GM12878 (cell line): ENCODE measurements at regions not wholly inside any gene's neighbourhood (a gene's known extent, or its start where the extent isn't known, plus 50 kb on each side); places are given as distances from the start of the nearest gene placed in this dataset.

ENCODE experiments used
- ATAC-seq: fragments of 200-7000 bp; cut with Tn5 transposase; 3 replicates; pipeline ENCODE4 v1.9.1; 2020; ENCODE audit warnings: mild to moderate bottlenecking, moderate library complexity
- BruUV-seq: library from RNA; stranded (reverse); fragments of 400-500 nt; replicated peaks from 2 replicates; lab custom pipeline; 2021; lab: Mats Ljungman, UMichigan
- CTCF ChIA-PET: fragments of 300-600 bp; sonication (Branson Sonifier 250); formaldehyde crosslinking; extraction: SDS; loops from one replicate; lab custom pipeline; 2021; ENCODE audit warnings: inconsistent platforms; lab: Yijun Ruan, JAX
- POLR2A ChIA-PET: fragments of 350-600 bp; formaldehyde crosslinking; extraction: SDS; loops from one replicate; lab custom pipeline; 2021; ENCODE audit warnings: inconsistent platforms; lab: Charles Lee
- RAD21 ChIA-PET: fragments of 300-600 bp; sonication (Branson Sonifier 250); formaldehyde crosslinking; loops from one replicate; lab custom pipeline; 2023; ENCODE audit warnings: antibody characterized with exemption; ENCODE audit not compliant: unreplicated experiment; lab: Charles Lee
- SMC1A ChIA-PET: fragments of 300-600 bp; sonication (Branson Sonifier 250); formaldehyde crosslinking; loops from one replicate; lab custom pipeline; 2023; ENCODE audit not compliant: unreplicated experiment, uncharacterized antibody; lab: Charles Lee
- DNase-seq: peaks from one replicate; pipeline ENCODE4 v3.0.0-alpha.2; 2011; ENCODE audit warnings: low read depth, low spot score
- FAIRE-seq: peaks from 3 replicates; lab custom pipeline; 2011; peaks lifted over from hg19 to GRCh38; lab: Jason Lieb, UNC
- H2AFZ ChIP-seq: 2 replicates; pipeline ENCODE4 v1.6.0; 2011; ENCODE audit warnings: low read depth, low read length, control low read depth; ENCODE audit not compliant: control insufficient read depth
- H3K27ac ChIP-seq: 2 replicates; pipeline ENCODE4 v1.5.1; 2011; ENCODE audit warnings: control low read depth; ENCODE audit not compliant: control insufficient read depth, insufficient read depth
- H3K27me3 ChIP-seq, 2 experiments: replicated peaks in 1 of 2; 2 replicates each; pipeline versions ENCODE4 v1.6.0 to v1.6.1; 2011; ENCODE audit warnings: low read length in 1 of 2; ENCODE audit not compliant: control insufficient read depth in 2 of 2, insufficient read depth in 2 of 2
- H3K36me3 ChIP-seq, 2 experiments: 2 replicates each; pipeline ENCODE4 v1.5.1; 2011; ENCODE audit warnings: low read length in 1 of 2; ENCODE audit not compliant: control insufficient read depth in 2 of 2, insufficient read depth in 2 of 2
- H3K4me1 ChIP-seq: 2 replicates; pipeline ENCODE4 v1.6.1; 2011; ENCODE audit warnings: mild to moderate bottlenecking, low read length, moderate library complexity, mixed read lengths; ENCODE audit not compliant: control insufficient read depth, insufficient read depth
- H3K4me2 ChIP-seq: 2 replicates; pipeline ENCODE4 v1.6.0; 2011; ENCODE audit warnings: control low read depth; ENCODE audit not compliant: control insufficient read depth, insufficient read depth
- H3K4me3 ChIP-seq: fragments of 200-600 bp; sonication (generic); 2 replicates; pipeline ENCODE4 v1.5.1; 2016
- H3K79me2 ChIP-seq: 2 replicates; pipeline ENCODE4 v1.6.0; 2011; ENCODE audit warnings: low read length; ENCODE audit not compliant: control insufficient read depth, insufficient read depth
- H3K9ac ChIP-seq: 2 replicates; pipeline ENCODE4 v1.8.0; 2011; ENCODE audit warnings: low read length, control low read depth, mixed read lengths; ENCODE audit not compliant: control insufficient read depth, insufficient read depth
- H3K9me3 ChIP-seq: replicated peaks from 3 replicates; pipeline ENCODE4 v1.5.1; 2011; ENCODE audit warnings: mild to moderate bottlenecking, low read length; ENCODE audit not compliant: control insufficient read depth, insufficient read depth
- H4K20me1 ChIP-seq: 2 replicates; pipeline ENCODE4 v1.6.0; 2011; ENCODE audit not compliant: control insufficient read depth, insufficient read depth
- BRCA1 ChIP-seq: IDR thresholded peaks from 2 replicates; pipeline ENCODE4 v1.6.1; 2011; ENCODE audit warnings: low read depth, low read length, improper control_type of control experiment
- CBFB ChIP-seq: IDR thresholded peaks from 2 replicates; pipeline ENCODE4 v1.6.1; 2016; ENCODE audit warnings: antibody characterized with exemption, low read depth
- CBX5 ChIP-seq: sonication (generic); IDR thresholded peaks from 2 replicates; pipeline ENCODE4 v1.6.1; 2016; ENCODE audit warnings: low read depth, moderate library complexity, mild to moderate bottlenecking, inconsistent platforms
- NFIC ChIP-seq: IDR thresholded peaks from 2 replicates; pipeline ENCODE4 v1.6.1; 2012; ENCODE audit warnings: low read depth, mild to moderate bottlenecking, inconsistent platforms, low read length, moderate library complexity
- NR2F1 ChIP-seq: fragments of 450-650 bp; conservative IDR thresholded peaks from 2 replicates; pipeline ENCODE4 v1.6.1; 2017; ENCODE audit warnings: mild to moderate bottlenecking
- NRF1 ChIP-seq: conservative IDR thresholded peaks from 2 replicates; pipeline ENCODE4 v1.6.1; 2011; ENCODE audit warnings: mild to moderate bottlenecking, low read depth, low read length, improper control_type of control experiment
- RAD21 ChIP-seq: IDR thresholded peaks from 2 replicates; pipeline ENCODE4 v1.6.1; 2011; ENCODE audit warnings: mild to moderate bottlenecking, low read depth, low read length, moderate library complexity; ENCODE audit not compliant: insufficient read depth
- STAT3 ChIP-seq: IDR thresholded peaks from 2 replicates; pipeline ENCODE4 v1.6.1; 2011; ENCODE audit warnings: low read depth, low read length, improper control_type of control experiment
- TARDBP ChIP-seq: IDR thresholded peaks from 2 replicates; pipeline ENCODE4 v1.6.1; 2016; ENCODE audit warnings: borderline replicate concordance
- TCF3 ChIP-seq: IDR thresholded peaks from 2 replicates; pipeline ENCODE4 v1.6.1; 2012; ENCODE audit warnings: low read depth, mild to moderate bottlenecking, low read length, borderline replicate concordance; ENCODE audit not compliant: insufficient read depth
- WRNIP1 ChIP-seq: IDR thresholded peaks from 2 replicates; pipeline ENCODE4 v1.6.1; 2011; ENCODE audit warnings: low read depth, low read length, improper control_type of control experiment, borderline replicate concordance
- ZNF24 ChIP-seq: fragments of 450-650 bp; IDR thresholded peaks from 2 replicates; pipeline ENCODE4 v1.6.1; 2017; ENCODE audit warnings: antibody characterized with exemption, mild to moderate bottlenecking
- WGBS: methylation state at CpG from one replicate; pipeline ENCODE4 v1.1.6; 2016; ENCODE audit warnings: low lambda C conversion rate; ENCODE audit not compliant: insufficient replicate concordance, insufficient coverage; ENCODE audit errors: missing lambda C conversion rate; 5-methylcytosine and 5-hydroxymethylcytosine counted together
- in situ Hi-C: fragments of 300-500 bp; cut with MboI; formaldehyde crosslinking; loops from 9 replicates; pipeline ENCODE4 v1.14.3; 2018; ENCODE audit warnings: mixed read lengths
- intact Hi-C: fragments of 100-400 bp; cut with micrococcal nuclease; formaldehyde crosslinking; loops from one replicate; pipeline ENCODE4 v1.14.2; 2022; ENCODE audit not compliant: unreplicated experiment
- TF ChIP-seq, protein P1 (sequence below): IDR thresholded peaks from 2 replicates; pipeline ENCODE4 v1.6.1; 2011; ENCODE audit warnings: borderline replicate concordance, low read depth, mild to moderate bottlenecking, moderate library complexity, low read length; ENCODE audit not compliant: insufficient read depth, poor library complexity, severe bottlenecking
- TF ChIP-seq, protein P2 (sequence below): IDR thresholded peaks from 2 replicates; pipeline ENCODE4 v1.6.1; 2012; ENCODE audit warnings: low read depth, low read length, improper control_type of control experiment
- TF ChIP-seq, protein P3 (sequence below): IDR thresholded peaks from 2 replicates; pipeline ENCODE4 v1.6.1; 2011; ENCODE audit warnings: mild to moderate bottlenecking, low read depth, low read length, moderate library complexity; ENCODE audit not compliant: insufficient replicate concordance
- TF ChIP-seq, protein P4 (sequence below): fragments of 450-650 bp; IDR thresholded peaks from 2 replicates; pipeline ENCODE4 v1.6.1; 2018; ENCODE audit warnings: mild to moderate bottlenecking, low read depth, moderate library complexity; ENCODE audit not compliant: partially characterized antibody

DNA sequence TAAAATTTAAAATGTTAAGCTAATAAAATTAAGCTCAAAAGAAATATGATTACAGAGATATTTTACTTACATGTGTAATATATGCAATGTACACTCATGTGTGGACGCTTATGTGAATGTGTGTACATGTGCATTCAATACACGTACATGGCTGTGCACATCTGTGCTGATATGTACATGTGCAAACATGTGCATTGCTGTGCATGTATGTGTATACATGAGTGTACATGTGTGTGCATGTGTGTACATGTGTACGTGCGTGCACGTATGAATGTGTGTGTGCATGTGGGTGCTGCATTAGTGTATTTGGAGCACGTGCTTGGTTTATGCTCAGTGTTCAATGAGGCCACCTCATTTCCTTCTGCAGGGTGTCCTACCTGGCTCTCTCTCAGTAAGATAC is 88.2 kb upstream of the TMEM18 start:
- Histone ChIP-seq H3K4me3 (no peak overlapping the region), H3K9ac (no peak overlapping the region), H3K27ac (no peak overlapping the region), H2AFZ (no peak overlapping the region)
- no peak for ATAC-seq
- in situ Hi-C loops: no loop called here
- TF ChIP-seq BRCA1: no peak
- TF ChIP-seq, protein P1, sequence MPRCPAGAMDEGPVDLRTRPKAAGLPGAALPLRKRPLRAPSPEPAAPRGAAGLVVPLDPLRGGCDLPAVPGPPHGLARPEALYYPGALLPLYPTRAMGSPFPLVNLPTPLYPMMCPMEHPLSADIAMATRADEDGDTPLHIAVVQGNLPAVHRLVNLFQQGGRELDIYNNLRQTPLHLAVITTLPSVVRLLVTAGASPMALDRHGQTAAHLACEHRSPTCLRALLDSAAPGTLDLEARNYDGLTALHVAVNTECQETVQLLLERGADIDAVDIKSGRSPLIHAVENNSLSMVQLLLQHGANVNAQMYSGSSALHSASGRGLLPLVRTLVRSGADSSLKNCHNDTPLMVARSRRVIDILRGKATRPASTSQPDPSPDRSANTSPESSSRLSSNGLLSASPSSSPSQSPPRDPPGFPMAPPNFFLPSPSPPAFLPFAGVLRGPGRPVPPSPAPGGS: peak; percentile 98
- TF ChIP-seq NRF1: no peak
- no peak for TF ChIP-seq CBFB
- TF ChIP-seq STAT3: no peak
- no peak for TF ChIP-seq NR2F1
- TF ChIP-seq, protein P2, sequence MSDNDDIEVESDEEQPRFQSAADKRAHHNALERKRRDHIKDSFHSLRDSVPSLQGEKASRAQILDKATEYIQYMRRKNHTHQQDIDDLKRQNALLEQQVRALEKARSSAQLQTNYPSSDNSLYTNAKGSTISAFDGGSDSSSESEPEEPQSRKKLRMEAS: no peak
- TF ChIP-seq TARDBP: no peak
- TF ChIP-seq TCF3: peak; percentile 30; the same call in 1 of the 2 replicates
- no peak for TF ChIP-seq RAD21
- TF ChIP-seq CBX5: no peak
- no peak for TF ChIP-seq ZNF24
- TF ChIP-seq, protein P3, sequence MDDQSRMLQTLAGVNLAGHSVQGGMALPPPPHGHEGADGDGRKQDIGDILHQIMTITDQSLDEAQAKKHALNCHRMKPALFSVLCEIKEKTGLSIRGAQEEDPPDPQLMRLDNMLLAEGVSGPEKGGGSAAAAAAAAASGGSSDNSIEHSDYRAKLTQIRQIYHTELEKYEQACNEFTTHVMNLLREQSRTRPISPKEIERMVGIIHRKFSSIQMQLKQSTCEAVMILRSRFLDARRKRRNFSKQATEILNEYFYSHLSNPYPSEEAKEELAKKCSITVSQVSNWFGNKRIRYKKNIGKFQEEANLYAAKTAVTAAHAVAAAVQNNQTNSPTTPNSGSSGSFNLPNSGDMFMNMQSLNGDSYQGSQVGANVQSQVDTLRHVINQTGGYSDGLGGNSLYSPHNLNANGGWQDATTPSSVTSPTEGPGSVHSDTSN: peak; percentile 39
- TF ChIP-seq, protein P4, sequence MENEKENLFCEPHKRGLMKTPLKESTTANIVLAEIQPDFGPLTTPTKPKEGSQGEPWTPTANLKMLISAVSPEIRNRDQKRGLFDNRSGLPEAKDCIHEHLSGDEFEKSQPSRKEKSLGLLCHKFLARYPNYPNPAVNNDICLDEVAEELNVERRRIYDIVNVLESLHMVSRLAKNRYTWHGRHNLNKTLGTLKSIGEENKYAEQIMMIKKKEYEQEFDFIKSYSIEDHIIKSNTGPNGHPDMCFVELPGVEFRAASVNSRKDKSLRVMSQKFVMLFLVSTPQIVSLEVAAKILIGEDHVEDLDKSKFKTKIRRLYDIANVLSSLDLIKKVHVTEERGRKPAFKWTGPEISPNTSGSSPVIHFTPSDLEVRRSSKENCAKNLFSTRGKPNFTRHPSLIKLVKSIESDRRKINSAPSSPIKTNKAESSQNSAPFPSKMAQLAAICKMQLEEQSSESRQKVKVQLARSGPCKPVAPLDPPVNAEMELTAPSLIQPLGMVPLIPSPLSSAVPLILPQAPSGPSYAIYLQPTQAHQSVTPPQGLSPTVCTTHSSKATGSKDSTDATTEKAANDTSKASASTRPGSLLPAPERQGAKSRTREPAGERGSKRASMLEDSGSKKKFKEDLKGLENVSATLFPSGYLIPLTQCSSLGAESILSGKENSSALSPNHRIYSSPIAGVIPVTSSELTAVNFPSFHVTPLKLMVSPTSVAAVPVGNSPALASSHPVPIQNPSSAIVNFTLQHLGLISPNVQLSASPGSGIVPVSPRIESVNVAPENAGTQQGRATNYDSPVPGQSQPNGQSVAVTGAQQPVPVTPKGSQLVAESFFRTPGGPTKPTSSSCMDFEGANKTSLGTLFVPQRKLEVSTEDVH: no peak
- 0 out of 2 replicates have a peak, but pooled peaks have one; percentile 21 for TF ChIP-seq NFIC
- no peak for TF ChIP-seq WRNIP1
- TF ChIP-seq, all 136 proteins: peak for 4
- WGBS: 54% methylated on average over 6 of the region's 6 CpGs
- Histone ChIP-seq H4K20me1 (no peaks in the 10 kb centered on the region), H3K4me2 (no peak overlapping the region), H3K9me3 (peaks cover 2% of the 10 kb centered on the region; the same call in 2 of the 3 replicates), H3K36me3 (no peaks in the 10 kb centered on the region), H3K79me2 (no peaks in the 10 kb centered on the region), H3K27me3 (no peaks in the 10 kb centered on the region), H3K4me1 (no peaks in the 10 kb centered on the region)
- ChIA-PET POLR2A (no interaction called here), CTCF (no interaction called here), RAD21 (no interaction called here), SMC1A (no interaction called here)
- intact Hi-C loops: no loop called here
- BruUV-seq: no TSS peak
- FAIRE-seq (no peak), DNase-seq (no peak)
